HepG2 (cell line): ENCODE measurements at regions not wholly inside any gene's neighbourhood (a gene's known extent, or its start where the extent isn't known, plus 50 kb on each side); places are given as distances from the start of the nearest gene placed in this dataset.
A peak's percentile ranks its signal among the peaks of the same experiment; 100 is the strongest.

ENCODE experiments used
- AHR ChIP-seq: IDR thresholded peaks from 2 replicates; pipeline ENCODE4 v1.6.1; 2018; ENCODE audit warnings: missing genetic modification reagents, missing compliant biosample characterization
- BORCS8-MEF2B ChIP-seq: sonication (generic); formaldehyde crosslinking; IDR thresholded peaks from 2 replicates; pipeline ENCODE4 v1.8.0; 2022; ENCODE audit warnings: mild to moderate bottlenecking, missing genetic modification reagents
- EEA1 ChIP-seq: sonication (generic); formaldehyde crosslinking; IDR thresholded peaks from 2 replicates; pipeline ENCODE4 v1.5.1; 2020; ENCODE audit warnings: mild to moderate bottlenecking, missing genetic modification reagents, borderline replicate concordance
- ERF ChIP-seq: IDR thresholded peaks from 2 replicates; pipeline ENCODE4 v1.6.1; 2018; ENCODE audit warnings: missing biosample characterization, missing genetic modification reagents
- IKZF5 ChIP-seq: IDR thresholded peaks from 2 replicates; pipeline ENCODE4 v1.6.1; 2018; ENCODE audit warnings: missing genetic modification reagents, mild to moderate bottlenecking, missing compliant biosample characterization
- IRF9 ChIP-seq: sonication (generic); formaldehyde crosslinking; IDR thresholded peaks from 2 replicates; pipeline ENCODE4 v1.8.0; 2022; ENCODE audit warnings: missing genetic modification reagents, mild to moderate bottlenecking, borderline replicate concordance
- KDM5B ChIP-seq: sonication (generic); formaldehyde crosslinking; IDR thresholded peaks from 2 replicates; pipeline ENCODE4 v1.4.0; 2020; ENCODE audit warnings: missing genetic modification reagents, mild to moderate bottlenecking, borderline replicate concordance
- MAFF ChIP-seq: IDR thresholded peaks from 2 replicates; pipeline ENCODE4 v1.6.1; 2011; ENCODE audit warnings: low read depth, low read length, improper control_type of control experiment
- MAZ ChIP-seq, 2 experiments: sonication (generic) in 1 of 2; formaldehyde crosslinking in 1 of 2; IDR thresholded peaks; 2 replicates each; pipeline versions ENCODE4 v1.5.0 to v1.6.1; 2012 to 2020; ENCODE audit warnings: low read depth in 2 of 2, mild to moderate bottlenecking in 2 of 2, borderline replicate concordance in 1 of 2, improper control_type of control experiment in 1 of 2, low read length in 1 of 2, missing genetic modification reagents in 1 of 2, moderate library complexity in 1 of 2
- NBN ChIP-seq: fragments of 450-650 bp; conservative IDR thresholded peaks from 2 replicates; pipeline ENCODE4 v1.6.1; 2017
- NR2C2 ChIP-seq: sonication (generic); formaldehyde crosslinking; IDR thresholded peaks from 2 replicates; pipeline ENCODE4 v1.4.0; 2020; ENCODE audit warnings: missing genetic modification reagents, mild to moderate bottlenecking, moderate library complexity, borderline replicate concordance
- PHB2 ChIP-seq: fragments of 450-650 bp; IDR thresholded peaks from 2 replicates; pipeline ENCODE4 v1.6.1; 2018; ENCODE audit not compliant: partially characterized antibody
- SAP130 ChIP-seq: IDR thresholded peaks from 2 replicates; pipeline ENCODE4 v1.6.1; 2016; ENCODE audit warnings: low read depth
- TFE3 ChIP-seq: IDR thresholded peaks from 2 replicates; pipeline ENCODE4 v1.6.1; 2016
- THAP11 ChIP-seq: IDR thresholded peaks from 2 replicates; pipeline ENCODE4 v1.6.1; 2016; ENCODE audit warnings: missing biosample characterization, missing genetic modification reagents
- THRA ChIP-seq: sonication (generic); formaldehyde crosslinking; IDR thresholded peaks from 2 replicates; pipeline ENCODE4 v1.4.0; 2020; ENCODE audit warnings: missing genetic modification reagents, borderline replicate concordance
- TMF1 ChIP-seq: sonication (generic); formaldehyde crosslinking; IDR thresholded peaks from 2 replicates; pipeline ENCODE4 v1.8.1; 2022; ENCODE audit warnings: low read depth, missing genetic modification reagents
- ZKSCAN5 ChIP-seq: sonication (generic); formaldehyde crosslinking; IDR thresholded peaks from 2 replicates; pipeline ENCODE4 v1.5.1; 2020; ENCODE audit warnings: mild to moderate bottlenecking, missing genetic modification reagents
- ZNF17 ChIP-seq: sonication (generic); formaldehyde crosslinking; IDR thresholded peaks from 2 replicates; pipeline ENCODE4 v1.5.0; 2020; ENCODE audit warnings: mild to moderate bottlenecking, missing genetic modification reagents
- ZNF180 ChIP-seq: sonication (generic); formaldehyde crosslinking; IDR thresholded peaks from 2 replicates; pipeline ENCODE4 v1.4.0; 2020; ENCODE audit warnings: low read depth, missing genetic modification reagents, borderline replicate concordance
- TF ChIP-seq, protein P1 (sequence below): sonication (generic); formaldehyde crosslinking; IDR thresholded peaks from 2 replicates; pipeline ENCODE4 v1.5.0; 2020; ENCODE audit warnings: mild to moderate bottlenecking, missing genetic modification reagents
- TF ChIP-seq, protein P2 (sequence below): sonication (generic); formaldehyde crosslinking; conservative IDR thresholded peaks from 2 replicates; pipeline ENCODE4 v1.4.0; 2020; ENCODE audit warnings: missing genetic modification reagents

- no peak for TF ChIP-seq TFE3 (CRISPR knock-in tag)
- no peak for TF ChIP-seq THAP11
- TF ChIP-seq EEA1 (CRISPR knock-in tag), result no peak
- no peak for TF ChIP-seq IKZF5 (CRISPR knock-in tag)
- 0 out of 2 replicates have a peak, but pooled peaks have one; percentile 2 for TF ChIP-seq MAFF
- TF ChIP-seq, protein P1, sequence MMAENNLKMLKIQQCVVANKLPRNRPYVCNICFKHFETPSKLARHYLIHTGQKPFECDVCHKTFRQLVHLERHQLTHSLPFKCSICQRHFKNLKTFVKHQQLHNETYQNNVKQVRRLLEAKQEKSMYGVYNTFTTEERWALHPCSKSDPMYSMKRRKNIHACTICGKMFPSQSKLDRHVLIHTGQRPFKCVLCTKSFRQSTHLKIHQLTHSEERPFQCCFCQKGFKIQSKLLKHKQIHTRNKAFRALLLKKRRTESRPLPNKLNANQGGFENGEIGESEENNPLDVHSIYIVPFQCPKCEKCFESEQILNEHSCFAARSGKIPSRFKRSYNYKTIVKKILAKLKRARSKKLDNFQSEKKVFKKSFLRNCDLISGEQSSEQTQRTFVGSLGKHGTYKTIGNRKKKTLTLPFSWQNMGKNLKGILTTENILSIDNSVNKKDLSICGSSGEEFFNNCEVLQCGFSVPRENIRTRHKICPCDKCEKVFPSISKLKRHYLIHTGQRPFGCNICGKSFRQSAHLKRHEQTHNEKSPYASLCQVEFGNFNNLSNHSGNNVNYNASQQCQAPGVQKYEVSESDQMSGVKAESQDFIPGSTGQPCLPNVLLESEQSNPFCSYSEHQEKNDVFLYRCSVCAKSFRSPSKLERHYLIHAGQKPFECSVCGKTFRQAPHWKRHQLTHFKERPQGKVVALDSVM (CRISPR knock-in tag), result no peak
- TF ChIP-seq TMF1 (CRISPR knock-in tag), result no peak
- no peak for TF ChIP-seq IRF9 (CRISPR knock-in tag)
- TF ChIP-seq ZNF17, result 0 out of 2 replicates have a peak, but pooled peaks have one; percentile 31
- no peak for TF ChIP-seq THRA (CRISPR knock-in tag)
- no peak for TF ChIP-seq KDM5B
- TF ChIP-seq ZKSCAN5 (CRISPR knock-in tag), result no peak
- TF ChIP-seq NBN, result no peak
- no peak for TF ChIP-seq PHB2
- TF ChIP-seq BORCS8-MEF2B (CRISPR knock-in tag), result 0 out of 2 replicates have a peak, but pooled peaks have one; percentile 21
- TF ChIP-seq ERF (CRISPR knock-in tag), result no peak
- no peak for TF ChIP-seq MAZ (IDR thresholded peaks at IDR 0.05; ENCODE audit: borderline replicate concordance, low read depth, low read length)
- TF ChIP-seq MAZ (CRISPR knock-in tag; IDR thresholded peaks at IDR 0.05; ENCODE audit: low read depth), result no peak
- TF ChIP-seq NR2C2, result 0 out of 2 replicates have a peak, but pooled peaks have one; percentile 23
- no peak for TF ChIP-seq AHR (CRISPR knock-in tag)
- no peak for TF ChIP-seq ZNF180
- no peak for TF ChIP-seq SAP130 (CRISPR knock-in tag)
- TF ChIP-seq, protein P2, sequence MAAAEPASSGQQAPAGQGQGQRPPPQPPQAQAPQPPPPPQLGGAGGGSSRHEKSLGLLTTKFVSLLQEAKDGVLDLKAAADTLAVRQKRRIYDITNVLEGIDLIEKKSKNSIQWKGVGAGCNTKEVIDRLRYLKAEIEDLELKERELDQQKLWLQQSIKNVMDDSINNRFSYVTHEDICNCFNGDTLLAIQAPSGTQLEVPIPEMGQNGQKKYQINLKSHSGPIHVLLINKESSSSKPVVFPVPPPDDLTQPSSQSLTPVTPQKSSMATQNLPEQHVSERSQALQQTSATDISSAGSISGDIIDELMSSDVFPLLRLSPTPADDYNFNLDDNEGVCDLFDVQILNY (CRISPR knock-in tag), result no peak
These were observed 110.0 kb upstream of the ARHGAP5 start (continued) for GRCh38 chr14:31966896-31967668.
